ENCODE measurements at regions not wholly inside any gene's neighbourhood (a gene's known extent, or its start where the extent isn't known, plus 50 kb on each side); places are given as distances from the start of the nearest gene placed in this dataset.

- Mint-ChIP-seq H3K9me3 (peaks cover 4% of the 10 kb centered on the region), H3K27me3 (ENCODE audit: low read depth) (peaks cover 12% of the 10 kb centered on the region), H3K36me3 (ENCODE audit: insufficient read depth) (no peaks in the 10 kb centered on the region), H3K4me3 (no peak overlapping the region), H3K4me1 (ENCODE audit: low read depth) (no peaks in the 10 kb centered on the region)
- no peak for ATAC-seq
- no peak for DNase-seq
Measured at GRCh38 chr1:30257742-30258380, 465.5 kb downstream of the MATN1 start.

GRCh38 chr1:30257322-30257721, 466.1 kb downstream of the MATN1 start:
- Mint-ChIP-seq H3K9me3 (peaks cover 4% of the 10 kb centered on the region), H3K4me1 (ENCODE audit: low read depth) (no peaks in the 10 kb centered on the region), H3K27me3 (ENCODE audit: low read depth) (peaks cover 12% of the 10 kb centered on the region), H3K4me3 (no peak overlapping the region), H3K36me3 (ENCODE audit: insufficient read depth) (no peaks in the 10 kb centered on the region)
- ATAC-seq (no peak), DNase-seq (no peak)

- no peak for DNase-seq
- no peaks in the 10 kb centered on the region for H3K36me3 Mint-ChIP-seq (ENCODE audit: insufficient read depth)
- peaks cover 4% of the 10 kb centered on the region for H3K9me3 Mint-ChIP-seq
Measured at GRCh38 chr1:30256911-30257310, 466.5 kb downstream of the MATN1 start.

GRCh38 chr1:30255111-30255724, 468.2 kb downstream of the MATN1 start:
- H3K4me3 Mint-ChIP-seq: no peak overlapping the region
- no peak for DNase-seq
- H3K36me3 Mint-ChIP-seq (ENCODE audit: insufficient read depth): no peaks in the 10 kb centered on the region
- H3K9me3 Mint-ChIP-seq: no peaks in the 10 kb centered on the region
- no peak for ATAC-seq
- H3K27me3 Mint-ChIP-seq (ENCODE audit: low read depth): peaks cover 11% of the 10 kb centered on the region
- H3K4me1 Mint-ChIP-seq (ENCODE audit: low read depth): no peaks in the 10 kb centered on the region

More at GRCh38 chr1:30256911-30257310, 466.5 kb downstream of the MATN1 start:
- Mint-ChIP-seq H3K4me1 (ENCODE audit: low read depth) (no peaks in the 10 kb centered on the region), H3K27me3 (ENCODE audit: low read depth) (peaks cover 12% of the 10 kb centered on the region), H3K4me3 (no peak overlapping the region)
- no peak for ATAC-seq

- H3K27me3 Mint-ChIP-seq (ENCODE audit: low read depth): peaks cover 11% of the 10 kb centered on the region
- no peak for ATAC-seq
- no peaks in the 10 kb centered on the region for H3K36me3 Mint-ChIP-seq (ENCODE audit: insufficient read depth)
- no peaks in the 10 kb centered on the region for H3K4me1 Mint-ChIP-seq (ENCODE audit: low read depth)
- no peak overlapping the region for H3K4me3 Mint-ChIP-seq
- no peak for DNase-seq
- no peaks in the 10 kb centered on the region for H3K9me3 Mint-ChIP-seq
Measured at GRCh38 chr1:30253807-30254440, 469.5 kb downstream of the MATN1 start.

- Mint-ChIP-seq H3K27me3 (ENCODE audit: low read depth) (peaks cover 6% of the 10 kb centered on the region), H3K4me3 (no peak overlapping the region), H3K9me3 (no peaks in the 10 kb centered on the region), H3K36me3 (ENCODE audit: insufficient read depth) (no peaks in the 10 kb centered on the region), H3K4me1 (ENCODE audit: low read depth) (no peaks in the 10 kb centered on the region)
- ATAC-seq (no peak), DNase-seq (no peak)
Measured at GRCh38 chr1:30253361-30253760, 470.0 kb downstream of the MATN1 start.

GRCh38 chr1:30250984-30251850, 472.2 kb downstream of the MATN1 start:
- H3K27me3 Mint-ChIP-seq (ENCODE audit: low read depth): peaks cover 3% of the 10 kb centered on the region
- DNase-seq: no peak
- H3K9me3 Mint-ChIP-seq: no peaks in the 10 kb centered on the region
- no peak for ATAC-seq
- H3K4me1 Mint-ChIP-seq (ENCODE audit: low read depth): no peaks in the 10 kb centered on the region
- H3K36me3 Mint-ChIP-seq (ENCODE audit: insufficient read depth): no peaks in the 10 kb centered on the region
- no peak overlapping the region for H3K4me3 Mint-ChIP-seq

- no peak for ATAC-seq
- Mint-ChIP-seq H3K27me3 (ENCODE audit: low read depth) (peaks cover 3% of the 10 kb centered on the region), H3K4me3 (no peak overlapping the region), H3K36me3 (ENCODE audit: insufficient read depth) (no peaks in the 10 kb centered on the region), H3K4me1 (ENCODE audit: low read depth) (no peaks in the 10 kb centered on the region), H3K9me3 (no peaks in the 10 kb centered on the region)
- DNase-seq: no peak
Measured at GRCh38 chr1:30250338-30250983, 472.9 kb downstream of the MATN1 start.

- Mint-ChIP-seq H3K9me3 (no peaks in the 10 kb centered on the region), H3K4me3 (no peak overlapping the region)
Measured at GRCh38 chr1:30249446-30250337, 473.7 kb downstream of the MATN1 start.

GRCh38 chr1:30248774-30249173, 474.6 kb downstream of the MATN1 start:
- DNase-seq (no peak), ATAC-seq (no peak)
- peaks cover 9% of the 10 kb centered on the region for H3K27me3 Mint-ChIP-seq (ENCODE audit: low read depth)
- no peaks in the 10 kb centered on the region for H3K9me3 Mint-ChIP-seq
- H3K36me3 Mint-ChIP-seq (ENCODE audit: insufficient read depth): no peaks in the 10 kb centered on the region
- H3K4me1 Mint-ChIP-seq (ENCODE audit: low read depth): no peaks in the 10 kb centered on the region
- H3K4me3 Mint-ChIP-seq: no peak overlapping the region

More at GRCh38 chr1:30249446-30250337, 473.7 kb downstream of the MATN1 start:
- DNase-seq: no peak
- ATAC-seq: no peak
- peaks cover 3% of the 10 kb centered on the region for H3K27me3 Mint-ChIP-seq (ENCODE audit: low read depth)
- no peaks in the 10 kb centered on the region for H3K36me3 Mint-ChIP-seq (ENCODE audit: insufficient read depth)
- no peaks in the 10 kb centered on the region for H3K4me1 Mint-ChIP-seq (ENCODE audit: low read depth)

- Mint-ChIP-seq H3K36me3 (ENCODE audit: insufficient read depth) (no peaks in the 10 kb centered on the region), H3K9me3 (no peaks in the 10 kb centered on the region), H3K4me1 (ENCODE audit: low read depth) (no peaks in the 10 kb centered on the region), H3K4me3 (no peak overlapping the region), H3K27me3 (ENCODE audit: low read depth) (peaks cover 8% of the 10 kb centered on the region)
- no peak for DNase-seq
- ATAC-seq: no peak
Measured at GRCh38 chr1:30248373-30248772, 475.0 kb downstream of the MATN1 start.

GRCh38 chr1:30244801-30245200, 478.6 kb downstream of the MATN1 start:
- Mint-ChIP-seq H3K9me3 (no peaks in the 10 kb centered on the region), H3K27me3 (ENCODE audit: low read depth) (peaks cover 18% of the 10 kb centered on the region), H3K4me3 (no peak overlapping the region), H3K36me3 (ENCODE audit: insufficient read depth) (no peaks in the 10 kb centered on the region), H3K4me1 (ENCODE audit: low read depth) (no peaks in the 10 kb centered on the region)
- ATAC-seq: no peak
- no peak for DNase-seq

- no peak overlapping the region for H3K4me3 Mint-ChIP-seq
- no peaks in the 10 kb centered on the region for H3K36me3 Mint-ChIP-seq (ENCODE audit: insufficient read depth)
- H3K27me3 Mint-ChIP-seq (ENCODE audit: low read depth): peaks cover 24% of the 10 kb centered on the region
- DNase-seq: no peak
- peaks cover 8% of the 10 kb centered on the region for H3K9me3 Mint-ChIP-seq
- no peak for ATAC-seq
- no peaks in the 10 kb centered on the region for H3K4me1 Mint-ChIP-seq (ENCODE audit: low read depth)
Measured at GRCh38 chr1:30242722-30243457, 480.5 kb downstream of the MATN1 start.

All from activated T-cell treated with anti-CD3 and anti-CD28 coated beads, Interleukin-2, amount 50 U/mL, for 4 hours (primary cell).